GM21737 (cell line): ENCODE measurements at regions not wholly inside any gene's neighbourhood (a gene's known extent, or its start where the extent isn't known, plus 50 kb on each side); places are given as distances from the start of the nearest gene placed in this dataset.

ENCODE experiments used
- ATAC-seq: cut with Tn5 transposase; IDR thresholded peaks from one replicate; pipeline ENCODE4 v1.9.1; 2021; ENCODE audit warnings: mild to moderate bottlenecking, moderate library complexity; ENCODE audit not compliant: unreplicated experiment

- ATAC-seq = no peak
Measured at GRCh38 chr20:52921340-52921739, 50.8 kb upstream of the TSHZ2 start.

GRCh38 chr20:52918311-52918710, 53.8 kb upstream of the TSHZ2 start:
- ATAC-seq = no peak

- no peak for ATAC-seq
Measured at GRCh38 chr20:52915564-52915963, 56.6 kb upstream of the TSHZ2 start.

- no peak for ATAC-seq
Measured at GRCh38 chr20:52914870-52915269, 57.3 kb upstream of the TSHZ2 start.

GRCh38 chr20:52913650-52914387, 58.3 kb upstream of the TSHZ2 start:
- ATAC-seq = no peak

- ATAC-seq = no peak
Measured at GRCh38 chr20:52905241-52905994, 66.7 kb upstream of the TSHZ2 start.

GRCh38 chr20:52904837-52905236, 67.3 kb upstream of the TSHZ2 start:
- no peak for ATAC-seq

- no peak for ATAC-seq
Measured at GRCh38 chr20:52899041-52899608, 73.0 kb upstream of the TSHZ2 start.

- no peak for ATAC-seq
Measured at GRCh38 chr20:52896348-52896747, 75.8 kb upstream of the TSHZ2 start.

GRCh38 chr20:52895701-52896100, 76.5 kb upstream of the TSHZ2 start:
- ATAC-seq = no peak

- ATAC-seq = no peak
Measured at GRCh38 chr20:52895235-52895634, 76.9 kb upstream of the TSHZ2 start.

GRCh38 chr20:52893498-52893897, 78.7 kb upstream of the TSHZ2 start:
- ATAC-seq = no peak

GRCh38 chr20:52892023-52892422, 80.1 kb upstream of the TSHZ2 start:
- no peak for ATAC-seq

- no peak for ATAC-seq
Measured at GRCh38 chr20:52890130-52890529, 82.0 kb upstream of the TSHZ2 start.

GRCh38 chr20:52889225-52889624, 82.9 kb upstream of the TSHZ2 start:
- no peak for ATAC-seq

- no peak for ATAC-seq
Measured at GRCh38 chr20:52888096-52888495, 84.1 kb upstream of the TSHZ2 start.

GRCh38 chr20:52880997-52881396, 91.2 kb upstream of the TSHZ2 start:
- ATAC-seq = no peak

- no peak for ATAC-seq
Measured at GRCh38 chr20:52880259-52880658, 91.9 kb upstream of the TSHZ2 start.

- no peak for ATAC-seq
Measured at GRCh38 chr20:52874241-52874640, 97.9 kb upstream of the TSHZ2 start.

- no peak for ATAC-seq
Measured at GRCh38 chr20:52869698-52870501, 102.3 kb upstream of the TSHZ2 start.

- ATAC-seq = no peak
Measured at GRCh38 chr20:52869276-52869675, 102.9 kb upstream of the TSHZ2 start.
